ENCODE measurements at regions not wholly inside any gene's neighbourhood (a gene's known extent, or its start where the extent isn't known, plus 50 kb on each side); places are given as distances from the start of the nearest gene placed in this dataset.

GRCh38 chr6:91751526-91751925 is 1164.7 kb upstream of the MAP3K7 start:
- TF ChIP-seq POLR2A (IDR thresholded peaks at IDR 0.05) (no peak), CTCF (IDR thresholded peaks at IDR 0.05) (no peak)
